RWPE1 (cell line): ENCODE measurements at regions not wholly inside any gene's neighbourhood (a gene's known extent, or its start where the extent isn't known, plus 50 kb on each side); places are given as distances from the start of the nearest gene placed in this dataset.

Experiments
- CTCF ChIA-PET: fragments of 350-600 bp; sonication (Branson Sonifier 250); formaldehyde crosslinking; extraction: SDS; loops from one replicate; lab custom pipeline; 2021; lab: Yijun Ruan, JAX
- POLR2A ChIA-PET: fragments of 400-600 bp; formaldehyde crosslinking; extraction: SDS; loops from one replicate; lab custom pipeline; 2020; ENCODE audit warnings: antibody characterized with exemption; ENCODE audit not compliant: low non-redundant PET; lab: Yijun Ruan, JAX
- DNase-seq: peaks from one replicate; pipeline ENCODE4 v3.0.0; 2012; ENCODE audit warnings: low spot score
- H3K27ac ChIP-seq: fragments of 450-650 bp; 2 replicates; pipeline ENCODE4 v1.5.1; 2017
- TF ChIP-seq, protein P1 (sequence below): fragments of 450-650 bp; conservative IDR thresholded peaks from 2 replicates; pipeline ENCODE4 v1.5.1; 2017; ENCODE audit warnings: low read depth, mild to moderate bottlenecking

DNA sequence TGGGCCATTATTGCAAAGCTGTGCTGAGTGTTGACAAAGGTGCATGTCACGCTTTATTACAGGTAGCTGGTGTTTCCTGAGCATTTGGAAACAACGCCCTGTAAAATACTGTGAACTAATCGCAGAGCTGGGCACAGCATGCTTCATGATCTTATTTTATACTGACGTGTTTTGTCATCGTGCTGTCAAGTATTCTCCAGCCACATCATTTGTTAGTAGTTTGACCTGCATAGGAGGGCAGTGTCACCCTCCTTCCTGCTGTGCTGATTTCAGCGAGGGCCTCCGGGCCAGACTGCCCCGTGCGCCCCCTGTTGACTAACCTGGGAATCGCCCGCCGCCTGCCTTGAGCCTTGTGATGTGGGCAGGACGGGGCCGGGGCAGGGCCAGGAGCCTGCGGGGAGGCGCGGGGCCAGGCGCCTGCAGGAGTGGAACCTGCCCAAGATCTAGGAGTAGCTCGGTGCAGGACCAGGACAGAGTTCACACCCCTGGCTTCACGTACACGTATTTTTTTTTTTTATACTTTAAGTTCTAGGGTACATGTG lies 820.7 kb downstream of the KCNJ18 start:
- DNase-seq: no peak
- ChIA-PET CTCF (no interaction called here), POLR2A (no interaction called here)
- TF ChIP-seq, protein P1, sequence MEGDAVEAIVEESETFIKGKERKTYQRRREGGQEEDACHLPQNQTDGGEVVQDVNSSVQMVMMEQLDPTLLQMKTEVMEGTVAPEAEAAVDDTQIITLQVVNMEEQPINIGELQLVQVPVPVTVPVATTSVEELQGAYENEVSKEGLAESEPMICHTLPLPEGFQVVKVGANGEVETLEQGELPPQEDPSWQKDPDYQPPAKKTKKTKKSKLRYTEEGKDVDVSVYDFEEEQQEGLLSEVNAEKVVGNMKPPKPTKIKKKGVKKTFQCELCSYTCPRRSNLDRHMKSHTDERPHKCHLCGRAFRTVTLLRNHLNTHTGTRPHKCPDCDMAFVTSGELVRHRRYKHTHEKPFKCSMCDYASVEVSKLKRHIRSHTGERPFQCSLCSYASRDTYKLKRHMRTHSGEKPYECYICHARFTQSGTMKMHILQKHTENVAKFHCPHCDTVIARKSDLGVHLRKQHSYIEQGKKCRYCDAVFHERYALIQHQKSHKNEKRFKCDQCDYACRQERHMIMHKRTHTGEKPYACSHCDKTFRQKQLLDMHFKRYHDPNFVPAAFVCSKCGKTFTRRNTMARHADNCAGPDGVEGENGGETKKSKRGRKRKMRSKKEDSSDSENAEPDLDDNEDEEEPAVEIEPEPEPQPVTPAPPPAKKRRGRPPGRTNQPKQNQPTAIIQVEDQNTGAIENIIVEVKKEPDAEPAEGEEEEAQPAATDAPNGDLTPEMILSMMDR: no peak
- H3K27ac ChIP-seq: no peak overlapping the region

DNA sequence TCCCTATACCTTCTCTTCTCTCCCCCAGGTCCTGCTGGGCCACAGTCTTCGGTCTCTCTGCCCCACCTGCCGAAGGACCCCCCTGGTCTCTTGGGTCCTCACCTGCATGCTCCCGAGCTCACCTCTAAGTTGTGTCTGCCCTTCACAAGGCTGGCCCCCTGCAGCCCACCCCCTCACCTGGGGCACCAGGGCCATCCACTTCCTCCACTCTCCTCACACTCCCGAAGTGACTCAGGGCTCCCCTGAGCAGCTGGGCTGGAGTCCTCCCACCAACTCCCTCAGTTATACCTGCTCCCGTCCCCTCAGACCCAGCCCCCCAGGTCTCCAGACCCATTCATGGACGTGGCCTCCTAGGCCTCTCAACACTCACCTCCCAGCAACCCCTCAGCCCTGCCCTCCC lies 822.0 kb downstream of the KCNJ18 start:
- TF ChIP-seq, protein P1: no peak
- CTCF ChIA-PET: no interaction called here

DNA sequence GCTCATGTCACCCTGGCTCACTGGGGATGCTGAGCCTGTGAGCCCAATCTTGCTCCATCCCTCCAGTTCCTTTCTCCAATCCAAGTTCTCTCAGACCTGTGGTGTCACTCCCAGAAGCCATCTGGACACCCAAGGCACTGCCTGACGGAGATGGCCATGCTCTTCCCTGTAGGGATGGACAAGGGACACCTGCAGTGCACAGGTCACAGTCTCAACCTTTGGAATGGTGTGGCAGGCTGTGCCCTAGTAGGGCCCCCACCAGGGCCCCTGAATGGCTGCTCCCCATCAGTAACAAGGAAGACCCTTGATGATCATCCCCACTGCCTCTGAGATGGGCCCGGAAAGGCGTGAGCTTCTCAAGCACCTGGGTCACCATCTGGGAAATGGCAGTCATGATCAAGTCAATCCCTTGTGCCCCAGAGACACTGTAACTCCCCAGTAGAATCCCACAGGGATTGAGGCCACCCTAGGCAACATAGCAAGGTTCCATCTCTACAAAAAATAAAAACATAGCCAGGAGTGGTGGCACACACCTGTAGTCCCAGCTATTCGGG lies 822.5 kb downstream of the KCNJ18 start:
- ChIA-PET POLR2A (no interaction called here), CTCF (no interaction called here)
- TF ChIP-seq, protein P1: no peak
- DNase-seq: no peak
- no peak overlapping the region for H3K27ac ChIP-seq

More for the DNA sequence above, 822.0 kb downstream of the KCNJ18 start:
- no peak for DNase-seq
- POLR2A ChIA-PET: no interaction called here
- H3K27ac ChIP-seq: no peak overlapping the region

DNA sequence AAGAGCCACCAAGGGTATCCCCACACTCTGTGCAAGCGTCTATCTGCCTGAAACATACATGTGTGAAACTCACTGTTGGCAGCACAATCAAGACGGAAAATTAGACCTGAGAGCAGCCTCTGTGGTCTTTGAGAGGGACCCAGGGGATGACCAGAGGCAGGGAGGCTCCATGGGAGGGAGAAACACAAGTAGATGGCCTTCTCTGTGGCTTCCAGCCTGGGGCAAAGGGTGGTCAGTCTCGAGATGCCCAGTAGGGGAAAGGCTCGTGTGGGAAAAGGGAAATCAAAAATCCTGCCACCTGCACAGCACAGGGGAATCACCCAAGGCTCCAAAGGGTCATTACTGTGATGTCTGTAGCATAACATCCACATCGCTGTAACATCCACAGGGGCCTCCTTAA lies 823.3 kb downstream of the KCNJ18 start:
- ChIA-PET POLR2A (no interaction called here), CTCF (no interaction called here)
- no peak overlapping the region for H3K27ac ChIP-seq
- TF ChIP-seq, protein P1: no peak
- no peak for DNase-seq

DNA sequence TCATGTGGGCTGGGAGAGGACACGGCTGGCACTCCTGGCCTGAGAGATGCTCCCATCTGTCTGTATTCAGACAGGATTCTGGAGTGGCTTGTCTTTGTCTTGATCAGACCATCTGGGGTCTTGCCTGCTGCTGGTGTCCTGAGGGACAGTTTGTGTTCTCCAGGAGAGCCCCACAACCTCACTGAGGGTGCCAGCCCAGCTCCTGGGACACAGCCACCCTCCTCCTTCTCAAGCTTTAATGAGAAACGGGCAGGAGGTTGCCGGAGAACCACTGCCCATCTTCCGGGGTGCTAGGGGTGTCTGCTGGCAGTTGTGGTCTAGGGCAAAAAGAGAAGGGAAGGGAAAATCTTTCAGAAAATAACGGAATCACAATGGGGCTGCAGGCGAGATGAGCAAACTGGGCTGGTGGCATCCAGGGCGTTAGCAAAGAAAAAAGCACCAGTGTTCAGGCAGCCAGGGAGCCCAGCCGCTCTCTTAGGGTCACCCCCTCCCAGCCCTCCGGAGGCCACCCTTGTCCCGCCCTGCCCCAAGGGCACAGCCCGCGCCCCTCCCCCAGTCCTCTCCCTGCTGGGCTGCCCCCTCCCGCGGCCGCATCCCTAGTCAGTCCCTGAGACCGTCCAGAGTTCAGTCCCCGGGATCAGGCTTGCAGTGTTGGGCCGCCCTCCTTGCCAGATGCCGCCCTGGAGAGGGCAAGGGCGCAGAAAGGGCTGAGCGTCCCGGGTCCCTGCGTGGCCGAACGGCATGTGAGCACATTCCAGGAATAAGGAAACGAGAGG lies 824.7 kb downstream of the KCNJ18 start:
- TF ChIP-seq, protein P1: no peak

DNA sequence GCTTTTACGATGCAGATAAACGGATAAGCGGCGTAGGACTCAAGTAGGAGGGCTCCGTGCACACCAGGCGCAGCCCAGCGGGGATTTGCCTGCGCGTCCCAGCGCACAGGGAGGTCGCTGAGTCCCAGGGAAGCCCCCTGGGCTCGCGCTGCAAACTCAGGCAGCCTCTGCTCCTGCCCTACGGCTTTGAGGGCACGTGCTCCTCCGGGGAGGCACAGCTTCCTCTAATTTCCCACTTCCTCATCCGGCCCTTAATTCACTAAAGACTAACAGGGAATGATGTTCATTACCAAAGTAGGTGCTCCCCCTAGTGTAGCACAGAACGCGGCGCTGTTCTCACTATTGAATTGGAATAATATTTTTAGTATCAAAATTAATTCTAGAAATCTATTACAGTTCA lies 825.4 kb downstream of the KCNJ18 start:
- no peak overlapping the region for H3K27ac ChIP-seq
- TF ChIP-seq, protein P1: no peak
- ChIA-PET CTCF (no interaction called here), POLR2A (no interaction called here)
- no peak for DNase-seq

More for the DNA sequence above, 824.7 kb downstream of the KCNJ18 start:
- no peak overlapping the region for H3K27ac ChIP-seq
- no peak for DNase-seq
- CTCF ChIA-PET: no interaction called here
- POLR2A ChIA-PET: no interaction called here
